Thyroid gland (tissue), 4 donors: ENCODE measurements at regions not wholly inside any gene's neighbourhood (a gene's known extent, or its start where the extent isn't known, plus 50 kb on each side); places are given as distances from the start of the nearest gene placed in this dataset.

Experiments used
- DNase-seq, 2 donors: peaks; one replicate each; pipeline ENCODE4 v3.0.0-alpha.2; 2019
- H3K27ac ChIP-seq, 3 donors: fragments of 200-600 bp; sonication (generic); 1 replicate in 2 of 3; 2 replicates in 1 of 3; pipeline ENCODE4 v1.5.1; 2016 to 2019; ENCODE audit warnings: mild to moderate bottlenecking in 1 of 3, moderate library complexity in 1 of 3
- H3K27me3 ChIP-seq: fragments of 200-600 bp; sonication (generic); one replicate; pipeline ENCODE4 v1.5.1; 2019
- H3K36me3 ChIP-seq, 2 donors: fragments of 200-600 bp; sonication (generic); one replicate each; pipeline ENCODE4 v1.5.1; 2016 to 2019
- H3K4me1 ChIP-seq, 2 donors: fragments of 200-600 bp; sonication (generic); one replicate each; pipeline ENCODE4 v1.5.1; 2017 to 2019
- H3K4me3 ChIP-seq, 3 donors: fragments of 200-600 bp; sonication (generic); replicated peaks in 1 of 3; 1 replicate in 2 of 3; 2 replicates in 1 of 3; pipeline ENCODE4 v1.5.1; 2016; ENCODE audit warnings: mild to moderate bottlenecking in 1 of 3
- H3K9me3 ChIP-seq: fragments of 200-600 bp; sonication (generic); one replicate; pipeline ENCODE4 v1.5.1; 2017
- POLR2A ChIP-seq, 2 donors: fragments of 450-650 bp; IDR thresholded peaks; one replicate each; pipeline ENCODE4 v1.6.1; 2017; ENCODE audit warnings: antibody characterized with exemption in 2 of 2, mild to moderate bottlenecking in 2 of 2, moderate library complexity in 1 of 2
- WGBS, 2 donors: methylation state at CpG; one replicate each; pipeline ENCODE4 v1.1.5; 2017; 5-methylcytosine and 5-hydroxymethylcytosine counted together
- intact Hi-C: fragments of 100-400 bp; cut with DNase I; formaldehyde crosslinking; loops from one replicate; pipeline ENCODE4 v1.15.1; 2023
- TF ChIP-seq, protein P1 (sequence below), 6 experiments: fragments of 200-600 bp in 3 of 6; fragments of 450-650 bp in 3 of 6; sonication (generic) in 3 of 6; IDR thresholded peaks; one replicate each; pipeline ENCODE4 v1.5.1; 2016 to 2019; ENCODE audit warnings: antibody characterized with exemption in 6 of 6, mild to moderate bottlenecking in 2 of 6, inconsistent platforms in 1 of 6, moderate library complexity in 1 of 6

DNA sequence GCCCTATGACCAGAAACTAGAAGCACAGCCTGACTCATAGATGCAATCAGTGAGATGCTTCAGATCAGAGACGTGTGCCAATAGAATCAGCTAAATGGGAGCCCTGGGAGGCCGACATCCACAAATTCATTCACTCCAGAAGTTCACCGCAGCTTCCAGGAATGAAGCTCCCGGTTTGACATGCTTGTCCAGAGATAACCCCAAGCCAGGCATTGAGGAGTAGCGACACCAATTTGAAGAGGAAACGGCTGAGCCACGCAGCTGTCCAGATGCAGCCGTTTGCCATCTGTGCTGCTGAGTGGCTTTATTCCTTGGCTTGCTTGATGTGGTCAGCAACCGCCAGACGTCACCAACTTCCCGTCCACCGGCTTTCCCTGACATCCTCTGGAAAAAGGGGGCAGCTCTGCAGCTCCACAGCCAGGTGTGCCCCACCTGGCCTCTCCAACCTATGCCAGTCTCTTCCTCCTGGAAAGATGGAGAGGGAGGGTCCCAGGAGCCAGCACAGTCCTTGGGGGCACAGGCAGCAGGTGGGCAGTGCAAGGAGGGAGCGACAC is 123.9 kb upstream of the OPCML start:
- no peak for DNase-seq
- H3K4me3 ChIP-seq = no peak overlapping the region
- H3K27me3 ChIP-seq = no peaks in the 10 kb centered on the region
- H3K27ac ChIP-seq = no peak overlapping the region
- no peaks in the 10 kb centered on the region for H3K4me1 ChIP-seq
- 74 to 82% methylated on average over 5 to 13 of the region's 13 CpGs for WGBS, 2 donors
- TF ChIP-seq, protein P1, sequence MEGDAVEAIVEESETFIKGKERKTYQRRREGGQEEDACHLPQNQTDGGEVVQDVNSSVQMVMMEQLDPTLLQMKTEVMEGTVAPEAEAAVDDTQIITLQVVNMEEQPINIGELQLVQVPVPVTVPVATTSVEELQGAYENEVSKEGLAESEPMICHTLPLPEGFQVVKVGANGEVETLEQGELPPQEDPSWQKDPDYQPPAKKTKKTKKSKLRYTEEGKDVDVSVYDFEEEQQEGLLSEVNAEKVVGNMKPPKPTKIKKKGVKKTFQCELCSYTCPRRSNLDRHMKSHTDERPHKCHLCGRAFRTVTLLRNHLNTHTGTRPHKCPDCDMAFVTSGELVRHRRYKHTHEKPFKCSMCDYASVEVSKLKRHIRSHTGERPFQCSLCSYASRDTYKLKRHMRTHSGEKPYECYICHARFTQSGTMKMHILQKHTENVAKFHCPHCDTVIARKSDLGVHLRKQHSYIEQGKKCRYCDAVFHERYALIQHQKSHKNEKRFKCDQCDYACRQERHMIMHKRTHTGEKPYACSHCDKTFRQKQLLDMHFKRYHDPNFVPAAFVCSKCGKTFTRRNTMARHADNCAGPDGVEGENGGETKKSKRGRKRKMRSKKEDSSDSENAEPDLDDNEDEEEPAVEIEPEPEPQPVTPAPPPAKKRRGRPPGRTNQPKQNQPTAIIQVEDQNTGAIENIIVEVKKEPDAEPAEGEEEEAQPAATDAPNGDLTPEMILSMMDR (IDR thresholded peaks at IDR 0.05) = no peak
- TF ChIP-seq POLR2A (IDR thresholded peaks at IDR 0.05) = no peak
- no peaks in the 10 kb centered on the region for H3K9me3 ChIP-seq
- intact Hi-C loops = no loop called here
- H3K36me3 ChIP-seq = no peaks in the 10 kb centered on the region

DNA sequence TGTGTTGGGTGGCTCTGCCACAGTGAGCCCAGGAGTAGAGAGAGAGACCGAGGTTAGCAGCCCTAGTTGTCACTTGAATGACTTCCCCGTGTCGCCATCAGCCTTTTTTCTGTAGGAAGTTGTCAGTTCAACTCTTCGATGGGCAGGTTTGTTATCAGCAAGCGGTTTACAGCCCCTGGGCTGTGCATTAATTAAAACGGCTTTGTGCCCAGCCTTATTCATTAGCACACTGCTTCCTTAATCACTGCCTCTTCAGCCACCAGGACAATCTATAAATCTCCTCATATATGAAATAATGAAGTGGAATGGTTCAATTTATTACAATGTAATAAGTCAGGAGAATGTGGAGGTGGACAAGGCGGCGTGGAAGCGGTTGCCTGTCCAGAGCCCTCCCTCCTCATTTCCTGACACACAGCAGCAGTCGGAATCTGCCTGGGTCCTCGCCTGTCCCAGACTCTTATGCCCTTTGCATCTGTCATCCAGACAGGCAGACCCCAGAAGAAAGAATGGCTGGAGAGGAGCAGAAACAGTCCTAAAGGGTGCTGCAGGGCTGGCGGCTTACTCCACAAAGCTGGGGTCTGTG is 122.4 kb upstream of the OPCML start:
- H3K4me1 ChIP-seq = no peaks in the 10 kb centered on the region
- WGBS, 2 donors = 68 to 71% methylated on average over 12 of the region's 12 CpGs
- H3K36me3 ChIP-seq = no peaks in the 10 kb centered on the region
- H3K9me3 ChIP-seq = no peaks in the 10 kb centered on the region
- TF ChIP-seq, protein P1 (IDR thresholded peaks at IDR 0.05) = no peak
- TF ChIP-seq POLR2A (IDR thresholded peaks at IDR 0.05) = no peak
- intact Hi-C loops = no loop called here
- H3K27ac ChIP-seq = no peak overlapping the region
- no peak overlapping the region for H3K4me3 ChIP-seq
- no peak for DNase-seq
- no peaks in the 10 kb centered on the region for H3K27me3 ChIP-seq

DNA sequence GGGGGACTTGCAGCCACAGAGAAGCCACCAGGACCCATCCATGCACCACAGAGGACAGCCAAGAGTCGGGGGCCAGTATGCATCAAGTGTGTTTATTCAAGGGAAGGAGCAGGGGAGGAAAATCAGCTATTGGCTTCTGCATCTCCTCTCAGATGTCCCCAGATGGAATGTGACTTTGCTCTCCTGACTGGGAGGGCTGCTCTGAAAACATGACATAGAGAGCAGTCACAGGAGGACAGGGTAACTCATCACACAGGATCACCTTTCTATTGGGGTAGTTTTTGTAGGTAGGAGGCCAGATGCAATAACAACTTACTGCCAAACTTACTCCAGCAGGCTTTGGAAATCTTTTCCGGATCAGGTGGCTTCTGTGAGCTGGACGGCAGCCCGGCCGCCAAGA is 121.0 kb upstream of the OPCML start:
- intact Hi-C loops = no loop called here

DNA sequence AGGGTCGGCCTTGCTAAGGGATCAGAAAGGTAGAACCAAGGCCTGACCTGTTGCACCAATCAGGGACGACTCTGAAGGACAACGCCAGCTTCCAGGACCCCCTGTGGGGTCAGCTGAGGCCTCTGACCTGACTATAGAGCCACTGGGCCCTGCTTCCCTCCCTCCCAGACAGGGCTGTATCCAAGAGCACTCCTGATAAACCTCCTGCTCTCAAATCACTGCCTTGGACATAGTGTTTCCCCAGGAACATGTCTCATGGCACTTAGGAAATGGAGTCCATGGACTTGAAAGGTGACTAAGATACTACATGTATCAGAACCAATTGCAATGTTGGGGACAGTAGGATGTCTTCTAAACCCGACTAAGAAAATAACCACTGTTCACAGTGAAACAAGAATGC is 117.8 kb upstream of the OPCML start:
- Histone ChIP-seq H3K36me3 (no peaks in the 10 kb centered on the region), H3K9me3 (no peaks in the 10 kb centered on the region), H3K27me3 (no peaks in the 10 kb centered on the region), H3K4me1 (no peaks in the 10 kb centered on the region), H3K27ac (no peak overlapping the region), H3K4me3 (no peak overlapping the region)
- no peak for TF ChIP-seq POLR2A (IDR thresholded peaks at IDR 0.05)
- TF ChIP-seq, protein P1 (IDR thresholded peaks at IDR 0.05) = no peak
- WGBS, 2 donors = 29 to 36% methylated on average over 3 to 4 of the region's 4 CpGs
- no peak for DNase-seq
- intact Hi-C loops = no loop called here

More for the DNA sequence above, 121.0 kb upstream of the OPCML start:
- H3K27ac ChIP-seq = no peak overlapping the region
- H3K36me3 ChIP-seq = no peaks in the 10 kb centered on the region
- no peak overlapping the region for H3K4me3 ChIP-seq
- TF ChIP-seq, protein P1 (IDR thresholded peaks at IDR 0.05) = no peak
- TF ChIP-seq POLR2A (IDR thresholded peaks at IDR 0.05) = no peak
- no peaks in the 10 kb centered on the region for H3K27me3 ChIP-seq
- H3K4me1 ChIP-seq = no peaks in the 10 kb centered on the region
- H3K9me3 ChIP-seq = no peaks in the 10 kb centered on the region
- no peak for DNase-seq
- WGBS, 2 donors = 47% methylated on average over 5 of the region's 5 CpGs

DNA sequence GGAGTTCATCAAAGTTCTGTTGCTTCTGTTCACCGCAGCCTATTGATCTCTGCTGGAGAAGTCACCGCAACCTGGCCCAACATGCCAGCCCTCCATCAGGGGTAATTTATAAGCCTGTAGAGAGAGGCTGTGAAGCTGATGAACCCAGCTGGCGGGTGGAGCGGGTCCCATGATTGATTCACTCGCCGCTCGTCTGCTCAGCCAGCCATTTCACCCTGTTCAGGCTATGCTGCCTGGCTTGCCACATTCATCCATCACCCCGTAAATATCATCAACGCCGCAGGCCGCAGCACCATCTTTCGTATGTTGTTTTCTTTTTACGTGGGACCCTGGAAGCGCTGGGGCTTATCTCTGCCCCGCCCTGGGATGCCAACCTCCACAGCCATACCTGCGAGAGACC is 116.7 kb upstream of the OPCML start:
- no peak overlapping the region for H3K27ac ChIP-seq
- H3K36me3 ChIP-seq = no peaks in the 10 kb centered on the region
- H3K4me3 ChIP-seq = no peak overlapping the region
- no peak for TF ChIP-seq POLR2A (IDR thresholded peaks at IDR 0.05)
- TF ChIP-seq, protein P1 (IDR thresholded peaks at IDR 0.05) = no peak
- no peaks in the 10 kb centered on the region for H3K4me1 ChIP-seq
- no peaks in the 10 kb centered on the region for H3K9me3 ChIP-seq
- no peaks in the 10 kb centered on the region for H3K27me3 ChIP-seq
- no peak for DNase-seq
- 89 to 92% methylated on average over 16 of the region's 16 CpGs for WGBS, 2 donors
- intact Hi-C loops = no loop called here
